CD4-positive, alpha-beta T cell (primary cell): ENCODE measurements at regions not wholly inside any gene's neighbourhood (a gene's known extent, or its start where the extent isn't known, plus 50 kb on each side); places are given as distances from the start of the nearest gene placed in this dataset.

Source experiments
- ATAC-seq: fragments of 200-7000 bp; cut with Tn5 transposase; one replicate; pipeline ENCODE4 v1.10.0; 2022; ENCODE audit warnings: mild to moderate bottlenecking; ENCODE audit not compliant: poor library complexity
- CTCF ChIA-PET: fragments of 350-600 bp; sonication (Branson Sonifier 250); formaldehyde crosslinking; loops from one replicate; lab custom pipeline; 2021; ENCODE audit warnings: antibody characterized with exemption, inconsistent platforms; lab: Charles Lee
- POLR2A ChIA-PET: fragments of 350-600 bp; sonication (Branson Sonifier 250); formaldehyde crosslinking; loops from one replicate; lab custom pipeline; 2021; ENCODE audit warnings: antibody characterized with exemption, inconsistent platforms; lab: Charles Lee
- DNase-seq, 14 experiments: peaks; one replicate each; pipeline ENCODE4 v3.0.0-alpha.2; 2013 to 2020; ENCODE audit warnings: mixed read lengths in 2 of 14
- H3K27ac ChIP-seq, 2 donors: one replicate each; pipeline versions ENCODE4 v1.5.1 to v1.7.0; 2013; ENCODE audit warnings: low read length in 2 of 2, low read depth in 1 of 2, mild to moderate bottlenecking in 1 of 2
- H3K27me3 ChIP-seq, 2 experiments: 1 replicate in 1 of 2; 2 replicates in 1 of 2; pipeline versions ENCODE4 v1.6.1 to v1.7.0; 2013; ENCODE audit warnings: low read length in 2 of 2, control low read depth in 1 of 2, mild to moderate bottlenecking in 1 of 2, moderate library complexity in 1 of 2; ENCODE audit not compliant: insufficient read depth in 2 of 2, control insufficient read depth in 1 of 2
- H3K36me3 ChIP-seq: one replicate; pipeline ENCODE4 v1.6.1; 2013; ENCODE audit warnings: low read length, control low read depth; ENCODE audit not compliant: insufficient read depth
- H3K4me1 ChIP-seq: one replicate; pipeline ENCODE4 v1.6.1; 2013; ENCODE audit warnings: low read length, control low read depth; ENCODE audit not compliant: insufficient read depth
- H3K4me3 ChIP-seq: one replicate; pipeline ENCODE4 v1.5.1; 2013; ENCODE audit warnings: mild to moderate bottlenecking, low read length, moderate library complexity
- H3K9me3 ChIP-seq, 2 experiments: 1 replicate in 1 of 2; 2 replicates in 1 of 2; pipeline versions ENCODE4 v1.6.1 to v1.7.0; 2013; ENCODE audit warnings: low read length in 2 of 2, mild to moderate bottlenecking in 2 of 2, control low read depth in 1 of 2, moderate library complexity in 1 of 2; ENCODE audit not compliant: control insufficient read depth in 1 of 2, insufficient read depth in 1 of 2
- H3K27ac Mint-ChIP-seq: one replicate; pipeline ENCODE4 v1.8.0; 2020; ENCODE audit warnings: mixed read lengths
- H3K27me3 Mint-ChIP-seq: one replicate; pipeline ENCODE4 v1.8.0; 2021; ENCODE audit warnings: mixed read lengths
- H3K36me3 Mint-ChIP-seq: one replicate; pipeline ENCODE4 v1.8.0; 2021; ENCODE audit warnings: low read depth, mixed read lengths
- H3K4me1 Mint-ChIP-seq: one replicate; pipeline ENCODE4 v1.8.0; 2021; ENCODE audit warnings: low read depth, mixed read lengths
- H3K4me3 Mint-ChIP-seq: one replicate; pipeline ENCODE4 v1.8.0; 2020; ENCODE audit warnings: mild to moderate bottlenecking, mixed read lengths
- H3K9me3 Mint-ChIP-seq: one replicate; pipeline ENCODE4 v1.8.0; 2020; ENCODE audit warnings: mixed read lengths
- intact Hi-C, 2 experiments: fragments of 100-400 bp; cut with DNase I in 1 of 2; cut with micrococcal nuclease in 1 of 2; formaldehyde crosslinking; loops; one replicate each; pipeline versions ENCODE4 v1.15.1 to v1.9.0; 2023 to 2025; cut with DNase I, micrococcal nuclease
- TF ChIP-seq, protein P1 (sequence below): fragments of 200-600 bp; IDR thresholded peaks from one replicate; pipeline ENCODE4 v1.8.0; 2022; ENCODE audit warnings: antibody characterized with exemption, mild to moderate bottlenecking

DNA sequence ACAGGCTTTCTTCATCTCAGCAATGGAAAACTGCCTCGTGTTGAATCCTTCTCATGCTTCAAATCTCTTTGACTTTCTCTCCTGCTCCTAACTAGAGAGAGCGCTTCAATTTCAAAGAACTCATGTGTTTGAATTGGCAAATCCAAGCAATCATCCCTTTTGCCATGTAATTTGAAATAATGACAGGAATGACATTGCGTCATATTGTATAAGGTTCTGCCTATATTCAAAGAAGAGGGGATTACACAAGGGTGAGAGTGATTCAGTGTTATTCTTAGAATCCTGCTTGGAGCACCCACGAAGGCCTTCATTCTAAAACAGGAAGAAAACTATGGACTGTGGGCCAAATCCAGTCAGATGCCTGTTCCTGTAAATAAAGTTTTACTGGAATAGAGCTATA lies 720.6 kb downstream of the JRKL start:
- intact Hi-C loops = no loop called here
- ATAC-seq = no peak
- ChIA-PET POLR2A (no interaction called here), CTCF (no interaction called here)
- Histone ChIP-seq H3K9me3 (peaks cover 0 to 4% of the 10 kb centered on the region in 2 experiments), H3K4me1 (no peaks in the 10 kb centered on the region), H3K4me3 (no peak overlapping the region), H3K27ac (no peak overlapping the region), H3K27me3 (no peaks in the 10 kb centered on the region), H3K36me3 (no peaks in the 10 kb centered on the region)
- Mint-ChIP-seq H3K27me3 (no peaks in the 10 kb centered on the region), H3K36me3 (no peaks in the 10 kb centered on the region), H3K4me3 (no peak overlapping the region), H3K9me3 (peaks cover 6% of the 10 kb centered on the region), H3K4me1 (no peaks in the 10 kb centered on the region), H3K27ac (no peak overlapping the region)
- TF ChIP-seq, protein P1, sequence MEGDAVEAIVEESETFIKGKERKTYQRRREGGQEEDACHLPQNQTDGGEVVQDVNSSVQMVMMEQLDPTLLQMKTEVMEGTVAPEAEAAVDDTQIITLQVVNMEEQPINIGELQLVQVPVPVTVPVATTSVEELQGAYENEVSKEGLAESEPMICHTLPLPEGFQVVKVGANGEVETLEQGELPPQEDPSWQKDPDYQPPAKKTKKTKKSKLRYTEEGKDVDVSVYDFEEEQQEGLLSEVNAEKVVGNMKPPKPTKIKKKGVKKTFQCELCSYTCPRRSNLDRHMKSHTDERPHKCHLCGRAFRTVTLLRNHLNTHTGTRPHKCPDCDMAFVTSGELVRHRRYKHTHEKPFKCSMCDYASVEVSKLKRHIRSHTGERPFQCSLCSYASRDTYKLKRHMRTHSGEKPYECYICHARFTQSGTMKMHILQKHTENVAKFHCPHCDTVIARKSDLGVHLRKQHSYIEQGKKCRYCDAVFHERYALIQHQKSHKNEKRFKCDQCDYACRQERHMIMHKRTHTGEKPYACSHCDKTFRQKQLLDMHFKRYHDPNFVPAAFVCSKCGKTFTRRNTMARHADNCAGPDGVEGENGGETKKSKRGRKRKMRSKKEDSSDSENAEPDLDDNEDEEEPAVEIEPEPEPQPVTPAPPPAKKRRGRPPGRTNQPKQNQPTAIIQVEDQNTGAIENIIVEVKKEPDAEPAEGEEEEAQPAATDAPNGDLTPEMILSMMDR = no peak
- no peak for DNase-seq

DNA sequence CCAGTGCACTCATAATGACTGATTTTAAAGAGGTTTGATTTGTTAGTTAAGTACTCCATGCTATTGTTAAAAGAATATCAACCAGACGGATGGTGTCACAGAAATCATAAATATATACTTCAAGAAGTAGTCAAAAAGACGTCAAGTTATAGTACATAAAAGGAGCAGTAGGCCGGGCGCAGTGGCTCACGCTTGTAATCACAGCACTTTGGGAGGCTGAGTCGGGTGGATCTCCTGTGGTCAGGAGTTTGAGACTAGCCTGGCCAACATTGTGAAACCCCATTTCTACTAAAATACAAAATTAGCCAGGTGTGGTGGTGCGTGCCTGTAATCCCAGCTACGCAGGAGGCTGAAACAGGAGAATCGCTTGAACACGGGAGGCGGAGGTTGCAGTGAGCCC lies 721.7 kb downstream of the JRKL start:
- H3K4me3 ChIP-seq = no peak overlapping the region

DNA sequence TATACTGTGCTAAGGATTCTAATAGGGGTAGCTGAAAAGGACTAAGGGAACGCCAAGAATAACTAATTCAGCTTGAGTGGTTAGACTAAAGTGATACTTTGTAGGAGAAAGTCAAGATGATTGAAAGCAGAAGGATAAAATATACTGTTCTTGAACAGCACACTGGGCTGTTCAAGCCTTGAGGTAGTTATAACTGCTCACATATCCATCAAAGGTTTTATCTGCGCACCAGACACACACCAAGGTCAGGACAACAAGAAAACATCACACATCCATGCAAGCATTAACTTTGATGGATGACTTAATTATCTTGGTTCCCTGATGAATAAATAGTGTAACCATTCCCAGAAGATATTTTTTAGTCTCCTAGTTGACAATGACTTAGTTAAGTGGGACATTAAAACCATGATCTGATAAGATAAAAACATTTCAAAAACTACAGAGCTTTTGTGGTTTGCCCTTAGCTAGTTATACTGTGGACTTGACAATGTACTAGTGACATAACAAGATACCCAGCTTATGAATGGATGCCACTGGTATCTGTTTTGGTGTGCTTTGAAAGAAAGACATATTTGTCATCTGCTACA lies 728.9 kb downstream of the JRKL start:
- H3K27ac Mint-ChIP-seq = no peak overlapping the region
- ChIA-PET CTCF (no interaction called here), POLR2A (no interaction called here)
- DNase-seq (no peak), ATAC-seq (no peak)
- Histone ChIP-seq H3K27me3 (no peaks in the 10 kb centered on the region), H3K4me1 (no peaks in the 10 kb centered on the region), H3K4me3 (no peak overlapping the region), H3K36me3 (no peaks in the 10 kb centered on the region), H3K27ac (no peak overlapping the region), H3K9me3 (peaks cover 0 to 7% of the 10 kb centered on the region in 2 experiments)
- H3K4me1 Mint-ChIP-seq = no peaks in the 10 kb centered on the region
- TF ChIP-seq, protein P1 = no peak
- H3K36me3 Mint-ChIP-seq = no peaks in the 10 kb centered on the region
- no peaks in the 10 kb centered on the region for H3K27me3 Mint-ChIP-seq
- no peaks in the 10 kb centered on the region for H3K9me3 Mint-ChIP-seq
- no peak overlapping the region for H3K4me3 Mint-ChIP-seq
- intact Hi-C loops = no loop called here

More for the DNA sequence above, 721.7 kb downstream of the JRKL start:
- Mint-ChIP-seq H3K27me3 (no peaks in the 10 kb centered on the region), H3K9me3 (peaks cover 6% of the 10 kb centered on the region), H3K27ac (no peak overlapping the region), H3K4me3 (no peak overlapping the region), H3K4me1 (no peaks in the 10 kb centered on the region), H3K36me3 (no peaks in the 10 kb centered on the region)
- H3K36me3 ChIP-seq = no peaks in the 10 kb centered on the region
- no peaks in the 10 kb centered on the region for H3K27me3 ChIP-seq
- no peaks in the 10 kb centered on the region for H3K4me1 ChIP-seq
- POLR2A ChIA-PET = no interaction called here
- intact Hi-C loops = no loop called here
- peaks cover 0 to 4% of the 10 kb centered on the region in 2 experiments for H3K9me3 ChIP-seq
- no peak for DNase-seq
- no peak overlapping the region for H3K27ac ChIP-seq
- ATAC-seq = no peak
- TF ChIP-seq, protein P1 = no peak
- CTCF ChIA-PET = no interaction called here
